Cerebellar nuclear complex (tissue), 1 donor: ENCODE measurements at regions not wholly inside any gene's neighbourhood (a gene's known extent, or its start where the extent isn't known, plus 50 kb on each side); places are given as distances from the start of the nearest gene placed in this dataset.

ENCODE experiments used
- DNase-seq, 2 experiments: peaks; one replicate each; lab custom pipeline; 2025; lab: John Stamatoyannopoulos, UW

DNA sequence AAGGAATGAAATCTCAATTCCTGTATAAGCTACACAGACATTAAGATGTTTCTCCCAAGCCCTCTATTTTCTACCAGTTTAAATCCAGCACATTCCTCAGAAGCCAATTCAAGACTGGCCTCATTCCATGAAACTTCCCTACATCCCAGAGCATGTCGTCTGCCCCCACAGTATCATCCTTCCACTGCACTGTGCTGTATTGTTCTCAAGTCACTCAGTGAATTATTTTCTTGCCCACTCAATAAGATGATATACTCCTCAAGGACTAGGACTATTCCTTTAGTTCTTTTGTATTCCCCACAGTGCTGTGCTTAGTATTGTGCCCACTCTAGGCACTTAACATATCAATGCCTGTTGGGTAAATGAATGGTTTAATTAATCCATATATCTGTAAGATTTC, 203.1 kb upstream of the BLID start:
- no peak for DNase-seq

DNA sequence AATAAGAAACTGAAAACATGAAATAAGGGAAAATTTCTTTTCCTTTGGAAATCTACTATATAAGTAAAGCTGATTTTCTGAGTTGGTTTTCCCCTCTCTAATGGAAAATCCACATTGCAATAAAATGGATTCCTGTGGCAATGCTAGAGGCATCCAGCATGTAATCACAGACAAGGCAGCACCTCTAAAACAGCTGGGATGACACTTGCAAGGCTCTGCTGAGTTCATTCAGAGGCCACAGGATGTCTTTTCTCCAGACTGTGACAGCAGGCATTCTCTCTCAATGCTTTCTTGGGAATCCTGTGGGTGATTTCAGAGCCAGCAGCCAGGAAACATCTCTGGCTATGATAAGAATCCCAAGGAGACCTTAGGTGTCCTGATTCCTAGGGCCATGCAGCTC, 201.3 kb upstream of the BLID start:
- DNase-seq = no peak

DNA sequence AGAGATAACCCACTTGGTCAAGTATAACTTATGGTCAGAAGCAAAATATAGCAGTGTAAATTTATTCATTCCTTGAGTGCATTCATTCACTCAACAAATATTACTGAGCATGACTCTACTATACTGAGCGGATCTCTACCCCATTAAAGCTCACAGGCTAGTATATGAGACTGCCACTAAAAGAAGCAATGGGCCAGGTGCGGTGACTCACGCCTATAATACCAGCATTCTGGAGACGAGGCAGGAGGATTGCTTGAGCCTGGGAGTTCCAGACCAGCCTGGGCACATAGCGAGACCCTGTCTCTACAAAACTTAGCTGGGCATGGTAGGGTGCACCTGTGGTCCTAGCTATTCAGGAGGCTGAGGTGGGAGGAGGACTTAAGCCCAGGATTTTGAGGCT, 197.6 kb upstream of the BLID start:
- DNase-seq = no peak

DNA sequence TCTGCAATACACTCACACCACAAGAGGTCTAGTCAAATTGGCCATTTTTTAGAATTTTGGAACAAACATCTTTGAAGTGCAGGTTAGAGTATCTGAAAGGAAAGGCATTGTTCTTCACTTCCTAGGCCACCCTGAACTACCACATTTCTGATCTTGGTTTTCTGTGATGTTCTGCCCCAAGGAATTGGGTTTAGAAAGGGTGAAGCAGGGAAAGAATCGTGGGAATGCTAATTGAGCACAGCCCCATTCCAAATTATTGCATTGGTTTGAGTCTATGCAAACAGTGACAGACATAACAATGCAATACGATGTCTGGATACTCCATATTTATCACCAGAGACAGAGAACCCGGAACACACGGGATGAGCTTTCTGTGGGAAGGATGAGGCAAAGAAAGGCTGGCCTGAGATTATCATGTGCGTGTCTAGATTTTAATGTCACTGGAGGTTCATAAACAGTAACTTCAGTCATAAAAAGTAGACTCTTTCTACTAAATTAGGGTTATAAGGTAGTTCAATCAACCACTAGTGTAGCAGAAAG, 195.3 kb upstream of the BLID start:
- DNase-seq = no peak

DNA sequence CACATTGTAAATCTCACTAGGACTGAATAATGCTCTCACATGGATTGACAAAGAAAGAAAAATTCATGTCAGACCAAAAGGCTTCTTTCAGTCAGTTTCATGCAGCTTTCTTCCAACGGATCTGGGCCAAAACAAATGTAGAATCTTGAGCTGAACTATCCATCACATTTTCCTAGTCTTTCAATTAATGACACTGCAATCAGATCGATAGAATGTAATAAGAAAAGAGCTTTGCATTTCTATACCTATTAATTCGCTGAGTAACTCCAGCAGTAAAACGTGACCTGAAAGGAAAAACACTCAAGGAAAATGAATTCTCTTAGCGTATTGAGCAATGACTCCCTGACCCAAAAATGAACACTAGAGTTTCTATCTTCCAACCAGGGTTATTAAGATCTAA, 194.8 kb upstream of the BLID start:
- no peak for DNase-seq

DNA sequence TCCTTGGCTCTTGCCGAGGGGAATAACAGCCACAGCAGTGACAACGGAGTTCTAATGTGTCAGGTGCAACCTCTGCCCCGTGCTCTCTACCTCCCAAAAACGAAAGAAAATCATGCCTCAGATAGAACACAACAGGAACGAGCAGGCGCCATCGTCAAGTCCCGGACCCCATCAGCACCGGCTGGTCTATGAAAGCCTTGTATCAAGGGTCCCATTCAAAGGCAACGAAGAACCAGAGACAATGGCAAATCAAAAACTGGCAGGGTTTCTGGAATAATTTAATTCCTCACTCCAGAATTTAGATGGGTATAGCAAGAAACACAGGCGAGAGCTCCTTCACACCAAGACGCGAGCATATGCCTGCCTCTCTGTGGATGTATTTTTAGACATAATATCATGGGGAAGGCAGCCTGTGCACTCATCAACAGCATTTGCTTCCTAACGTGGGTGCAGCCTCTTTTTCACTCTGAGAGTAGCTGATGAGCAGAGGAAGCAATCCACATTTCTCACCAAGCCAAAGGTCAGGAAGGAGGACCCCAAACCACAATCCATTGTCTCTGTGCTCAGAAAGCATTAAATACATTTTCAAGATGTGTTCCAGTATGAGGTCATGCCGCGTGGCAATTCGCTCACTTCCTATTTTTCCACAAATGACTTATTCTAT, 193.4 kb upstream of the BLID start:
- no peak for DNase-seq

- no peak for DNase-seq
Measured at GRCh38 chr11:122308226-122308625, 192.2 kb upstream of the BLID start.

GRCh38 chr11:122307476-122308035, 191.5 kb upstream of the BLID start:
- DNase-seq = no peak

DNA sequence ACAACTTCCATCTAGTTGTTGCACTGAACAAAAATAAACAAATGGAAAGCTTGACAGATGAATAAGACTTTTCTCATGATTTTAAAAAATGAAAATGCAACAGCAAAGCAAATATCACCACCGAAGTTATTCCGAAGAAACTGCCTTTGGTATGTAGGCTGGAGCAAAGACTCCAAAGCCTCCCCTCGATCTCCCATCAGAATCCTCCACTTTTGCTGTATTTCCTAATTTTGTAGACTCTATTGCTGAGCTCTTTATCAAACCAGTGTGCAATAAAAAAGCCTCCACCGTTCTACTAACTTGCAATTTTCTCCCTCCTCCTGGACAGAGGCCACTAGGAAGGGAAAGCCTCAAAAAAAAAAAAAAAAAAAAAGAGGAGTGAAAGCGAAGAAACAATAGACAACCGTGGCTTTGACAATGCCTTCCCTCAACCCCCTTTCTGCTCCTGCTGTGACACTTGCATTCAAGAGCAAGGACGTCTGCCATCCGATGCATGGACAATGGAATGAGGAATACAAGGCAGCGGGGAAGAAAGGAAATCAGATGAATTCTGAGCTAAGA, 190.9 kb upstream of the BLID start:
- no peak for DNase-seq

- DNase-seq = no peak
Measured at GRCh38 chr11:122305426-122306320, 189.7 kb upstream of the BLID start.

- no peak for DNase-seq
Measured at GRCh38 chr11:122304973-122305372, 189.0 kb upstream of the BLID start.

GRCh38 chr11:122304306-122304705, 188.3 kb upstream of the BLID start:
- no peak for DNase-seq

- no peak for DNase-seq
Measured at GRCh38 chr11:122294041-122294440, 178.0 kb upstream of the BLID start.

DNA sequence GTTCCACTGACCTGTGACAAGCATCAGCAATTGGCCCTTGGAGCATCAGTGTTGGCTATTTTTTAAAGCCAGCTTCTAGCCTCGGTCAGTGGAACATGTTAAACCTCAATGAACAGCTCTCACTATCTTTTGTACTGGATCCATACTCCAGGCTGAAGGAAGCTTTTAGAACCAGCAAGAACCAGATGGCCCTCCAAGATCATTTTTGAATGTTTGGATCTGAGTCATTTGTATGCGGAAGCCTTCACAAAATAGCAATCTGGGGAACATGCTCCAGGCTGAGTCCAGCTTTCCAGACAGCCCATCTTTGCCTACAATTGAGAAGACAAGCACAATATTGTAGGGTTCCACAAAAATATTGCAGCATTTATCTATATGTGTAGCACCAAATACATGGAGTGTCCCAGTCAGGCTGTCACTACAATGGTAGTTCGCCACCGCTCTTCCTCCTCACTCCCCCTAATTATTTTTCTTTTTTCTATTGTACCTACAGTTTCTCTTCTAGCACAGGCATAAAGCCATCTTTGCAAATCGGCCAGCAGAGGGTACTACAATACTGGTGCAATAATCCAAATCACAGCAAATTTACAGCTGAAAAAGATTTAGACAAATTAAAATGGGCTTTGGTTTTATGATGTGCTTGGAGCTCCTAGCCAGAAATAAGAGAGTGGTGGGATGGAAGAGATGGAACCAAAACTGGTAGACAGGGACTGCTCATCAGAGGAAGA, 177.4 kb upstream of the BLID start:
- DNase-seq = no peak

DNA sequence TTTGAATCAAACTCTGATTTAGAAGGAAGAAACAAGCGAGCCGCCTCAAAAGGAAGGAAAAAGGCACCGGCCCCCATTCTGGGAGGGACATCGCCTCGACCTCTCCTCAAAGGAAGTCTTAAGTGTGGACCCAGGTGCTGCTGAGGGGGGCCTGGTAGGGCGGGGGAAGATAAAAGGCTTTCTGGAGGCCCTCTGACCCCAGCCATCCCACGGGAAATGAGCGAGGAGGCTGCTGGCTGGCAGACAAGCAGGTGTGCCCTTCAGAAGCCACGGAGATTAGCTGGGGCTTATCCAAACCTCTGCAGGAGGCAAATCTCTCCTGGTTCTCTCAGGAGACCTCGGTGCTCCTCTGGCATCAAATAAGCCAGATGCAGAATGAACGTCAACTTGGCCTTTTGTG, 171.4 kb upstream of the BLID start:
- DNase-seq = no peak

- DNase-seq = no peak
Measured at GRCh38 chr11:122285070-122285988, 169.3 kb upstream of the BLID start.

DNA sequence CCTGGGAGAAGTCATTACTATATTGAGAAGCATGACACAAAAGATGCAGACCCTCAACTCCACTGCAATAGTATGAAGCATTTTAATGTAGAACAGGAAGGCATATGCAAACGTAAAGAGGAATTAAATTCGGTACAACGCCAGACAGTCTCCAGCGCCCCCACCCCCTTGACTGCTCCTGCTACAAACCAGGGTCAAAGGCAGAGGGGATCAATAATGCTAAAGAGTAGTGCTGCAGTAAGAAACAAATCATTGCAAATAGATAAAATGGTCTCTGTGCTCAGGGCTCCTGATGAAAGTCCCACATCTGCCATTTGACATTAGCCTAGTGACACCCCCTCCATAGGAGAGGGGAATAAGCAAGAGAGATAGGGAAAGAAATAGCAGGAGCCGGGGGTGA, 164.9 kb upstream of the BLID start:
- DNase-seq = no peak

DNA sequence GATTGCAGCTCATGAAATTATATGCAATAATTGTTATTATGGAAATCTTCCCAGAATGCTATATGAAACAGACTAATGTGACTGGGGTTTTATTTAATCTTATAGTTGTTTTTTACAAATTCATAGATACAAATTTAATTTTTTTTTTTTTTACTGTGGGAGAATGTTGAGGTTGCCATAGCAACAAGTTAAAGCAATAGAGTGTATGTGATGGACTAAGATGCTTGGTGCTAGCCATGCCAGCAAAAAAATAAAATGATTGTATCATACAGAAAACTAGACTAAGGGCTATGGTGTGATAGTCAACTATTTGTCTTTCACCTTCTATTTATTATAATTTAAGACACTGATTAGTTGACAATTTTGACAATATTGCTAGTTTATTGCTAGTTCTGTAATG, 163.2 kb upstream of the BLID start:
- no peak for DNase-seq

- DNase-seq = no peak
Measured at GRCh38 chr11:122277493-122277892, 161.5 kb upstream of the BLID start.

DNA sequence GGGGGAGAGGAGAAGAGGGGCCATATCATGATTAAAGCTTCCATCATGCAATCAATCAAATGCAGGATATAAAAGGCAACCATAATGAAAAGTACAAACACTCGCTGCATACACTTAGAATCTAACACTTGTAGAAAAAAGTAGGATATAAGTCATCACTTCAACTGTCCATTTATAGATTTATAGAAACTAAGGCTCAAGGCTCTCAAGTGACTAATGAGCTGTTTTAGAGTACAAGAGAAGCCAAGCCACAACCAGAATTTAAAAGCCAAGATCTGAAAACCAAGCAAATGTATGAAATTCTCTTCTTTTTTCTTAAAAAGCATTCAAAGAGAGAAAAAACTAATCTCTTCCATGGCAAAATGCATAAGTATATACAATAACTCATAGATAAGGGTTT, 160.2 kb upstream of the BLID start:
- DNase-seq = no peak

DNA sequence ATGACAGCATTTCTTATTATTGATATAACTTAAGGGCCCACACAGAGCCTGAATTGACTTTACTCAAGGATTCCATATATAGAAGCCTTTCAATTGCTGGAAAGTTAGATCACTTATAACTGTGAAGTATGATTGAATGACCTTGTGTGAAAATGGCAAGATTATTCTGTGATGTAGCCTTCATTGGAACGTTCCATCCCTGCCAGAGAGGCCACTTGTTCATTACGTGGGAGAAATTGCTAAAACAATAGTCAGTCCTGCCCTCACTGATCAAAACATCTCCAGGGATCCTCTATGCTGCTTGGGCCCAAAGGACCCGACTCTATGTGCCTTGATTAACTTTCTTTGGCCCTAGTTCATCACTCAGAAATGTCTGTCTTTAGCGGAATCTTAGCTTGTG, 159.5 kb upstream of the BLID start:
- no peak for DNase-seq
